SKM-1 (cell line): ENCODE measurements at regions not wholly inside any gene's neighbourhood (a gene's known extent, or its start where the extent isn't known, plus 50 kb on each side); places are given as distances from the start of the nearest gene placed in this dataset.

Experiments used
- DNase-seq: peaks from one replicate; lab custom pipeline; 2025; ENCODE audit not compliant: unreplicated experiment; lab: John Stamatoyannopoulos, UW

DNA sequence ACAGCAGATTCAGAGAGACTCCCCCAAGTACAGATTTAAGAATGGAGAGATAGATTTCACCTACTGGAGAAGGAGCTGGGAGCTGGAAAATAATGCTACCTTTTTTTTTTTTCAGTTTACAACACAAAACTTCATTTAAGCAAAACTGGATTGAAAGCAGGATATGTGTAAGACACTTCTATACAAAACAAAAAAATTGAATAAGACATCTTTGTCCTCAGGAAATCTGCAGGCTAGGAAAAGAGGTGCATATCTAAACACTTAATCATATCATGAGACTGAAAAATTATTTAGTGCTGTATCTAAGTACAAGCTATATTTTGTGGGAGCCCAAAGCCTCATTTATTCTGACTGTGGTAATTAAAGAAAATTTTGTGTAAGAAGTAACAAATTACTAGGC, 516.1 kb downstream of the ZIC1 start:
- no peak for DNase-seq

GRCh38 chr3:147930232-147930807, 521.2 kb downstream of the ZIC1 start:
- DNase-seq, result no peak

GRCh38 chr3:147934451-147935180, 525.5 kb downstream of the ZIC1 start:
- DNase-seq, result no peak

DNA sequence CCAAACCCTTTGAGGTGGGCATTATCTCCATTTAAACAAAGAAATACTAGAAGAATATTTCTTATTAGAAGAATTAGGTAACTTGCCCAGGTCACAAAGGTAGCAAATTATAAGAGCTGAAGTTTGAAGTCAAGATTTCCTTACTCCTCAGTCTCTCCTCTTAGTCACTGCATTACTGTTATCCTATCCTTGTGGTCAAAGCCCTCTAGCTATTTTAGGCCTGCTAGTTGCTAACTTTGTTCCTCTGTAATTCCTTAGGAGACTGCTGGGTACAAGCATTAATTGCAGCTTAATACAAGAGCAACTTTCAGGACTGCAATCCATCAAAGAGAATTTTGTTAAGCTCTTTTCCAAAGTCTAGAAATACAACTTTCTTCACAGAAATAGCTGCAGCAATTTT, 528.2 kb downstream of the ZIC1 start:
- no peak for DNase-seq

GRCh38 chr3:147937891-147938290, 528.7 kb downstream of the ZIC1 start:
- DNase-seq, result no peak

- no peak for DNase-seq
Observed at GRCh38 chr3:147939425-147939824, 530.3 kb downstream of the ZIC1 start.

- no peak for DNase-seq
Observed at GRCh38 chr3:147939839-147940238, 530.7 kb downstream of the ZIC1 start.

DNA sequence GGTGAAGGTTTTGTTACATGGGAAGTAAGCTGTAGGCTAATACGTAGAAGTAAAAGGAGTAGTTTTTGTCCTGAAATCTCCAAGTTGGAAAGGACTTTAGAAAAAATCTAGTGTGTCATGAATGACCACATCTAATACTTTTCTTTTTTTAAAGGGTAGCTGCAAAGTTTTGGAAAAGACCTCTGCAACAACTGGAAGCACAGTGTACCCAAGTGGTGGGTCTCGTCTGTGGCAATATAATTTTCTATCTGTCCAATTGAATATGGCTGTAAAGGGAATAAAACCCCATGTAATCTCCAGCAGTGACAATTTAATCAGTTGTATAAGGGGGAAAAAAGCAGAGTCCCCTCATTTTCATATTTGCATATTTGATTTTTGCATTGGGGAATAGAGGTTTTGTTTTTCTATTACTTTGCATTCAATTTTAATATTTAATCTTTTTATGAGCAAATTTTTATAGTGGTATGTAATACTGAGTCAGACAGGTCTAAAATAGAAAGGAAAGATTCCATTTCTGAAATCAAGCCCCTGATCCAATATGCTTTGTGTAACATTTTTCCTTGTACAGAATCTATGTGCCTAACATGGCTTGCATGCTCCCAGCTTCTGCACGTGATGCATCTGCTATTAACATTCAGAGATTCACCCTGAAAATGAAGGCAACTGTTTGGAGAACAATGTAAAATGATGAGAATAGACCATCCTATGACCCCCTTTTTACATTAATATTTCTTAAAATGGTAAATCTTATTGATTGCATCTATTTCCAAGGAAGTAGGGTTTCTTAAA, 531.4 kb downstream of the ZIC1 start:
- no peak for DNase-seq

DNA sequence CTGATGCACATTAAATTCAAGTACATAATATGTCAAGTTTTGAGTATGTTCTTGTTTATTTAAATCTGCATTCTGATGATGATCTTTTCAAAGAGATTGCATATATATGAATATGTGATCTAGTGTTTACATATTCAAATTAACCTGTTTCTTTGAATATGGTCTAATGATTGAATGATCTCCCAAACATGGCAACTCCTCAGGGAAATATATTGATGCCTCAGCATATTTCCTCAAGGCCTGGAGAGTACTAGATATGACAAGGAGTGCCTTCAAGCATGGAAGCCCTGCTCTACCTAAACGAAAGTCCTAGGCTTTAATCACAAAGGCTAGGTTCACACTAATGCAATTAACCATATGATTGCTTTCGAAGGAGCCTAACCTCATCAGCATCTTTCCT, 532.8 kb downstream of the ZIC1 start:
- DNase-seq, result no peak

GRCh38 chr3:147943265-147943945, 534.2 kb downstream of the ZIC1 start:
- no peak for DNase-seq

- no peak for DNase-seq
Observed at GRCh38 chr3:147945968-147946519, 536.9 kb downstream of the ZIC1 start.

DNA sequence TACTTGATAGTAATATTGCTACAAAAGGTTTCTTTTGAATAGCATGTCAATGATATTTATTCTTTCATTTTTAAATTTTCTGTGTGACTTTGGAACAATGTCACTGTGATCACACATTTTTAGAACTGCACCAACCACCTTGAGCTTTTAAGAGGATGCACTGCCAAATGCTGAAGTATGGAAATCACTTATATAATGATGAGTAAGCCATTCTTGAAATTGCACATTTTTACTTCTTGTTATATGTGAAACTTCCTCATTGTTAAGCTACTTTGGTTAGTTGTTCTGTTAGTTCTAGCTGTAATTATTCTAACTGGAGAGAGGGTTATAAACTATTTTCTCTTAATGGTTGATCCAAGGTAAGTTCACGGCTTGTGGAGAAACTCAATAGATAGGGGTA, 547.5 kb downstream of the ZIC1 start:
- peak; percentile 17 for DNase-seq

- no peak for DNase-seq
Observed at GRCh38 chr3:147958754-147959153, 549.6 kb downstream of the ZIC1 start.

DNA sequence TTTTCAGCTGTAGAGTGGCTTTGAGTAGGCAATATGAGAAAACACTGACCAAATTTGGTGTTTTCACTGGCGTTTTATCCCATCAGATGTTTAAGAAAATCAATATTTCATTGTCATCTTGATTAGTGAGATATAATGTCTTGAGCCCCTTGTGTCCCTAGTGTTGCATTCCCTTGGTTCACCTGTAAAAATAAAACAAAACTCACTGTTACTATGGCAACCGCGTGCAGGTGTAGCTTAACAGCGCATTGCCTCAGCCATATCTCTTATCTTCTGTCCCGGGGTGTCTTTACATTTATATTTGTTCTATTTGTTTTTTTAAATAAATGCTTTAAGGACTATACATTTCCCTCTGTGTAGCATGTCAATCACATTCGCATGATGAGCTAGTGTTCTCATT, 551.6 kb downstream of the ZIC1 start:
- no peak for DNase-seq

DNA sequence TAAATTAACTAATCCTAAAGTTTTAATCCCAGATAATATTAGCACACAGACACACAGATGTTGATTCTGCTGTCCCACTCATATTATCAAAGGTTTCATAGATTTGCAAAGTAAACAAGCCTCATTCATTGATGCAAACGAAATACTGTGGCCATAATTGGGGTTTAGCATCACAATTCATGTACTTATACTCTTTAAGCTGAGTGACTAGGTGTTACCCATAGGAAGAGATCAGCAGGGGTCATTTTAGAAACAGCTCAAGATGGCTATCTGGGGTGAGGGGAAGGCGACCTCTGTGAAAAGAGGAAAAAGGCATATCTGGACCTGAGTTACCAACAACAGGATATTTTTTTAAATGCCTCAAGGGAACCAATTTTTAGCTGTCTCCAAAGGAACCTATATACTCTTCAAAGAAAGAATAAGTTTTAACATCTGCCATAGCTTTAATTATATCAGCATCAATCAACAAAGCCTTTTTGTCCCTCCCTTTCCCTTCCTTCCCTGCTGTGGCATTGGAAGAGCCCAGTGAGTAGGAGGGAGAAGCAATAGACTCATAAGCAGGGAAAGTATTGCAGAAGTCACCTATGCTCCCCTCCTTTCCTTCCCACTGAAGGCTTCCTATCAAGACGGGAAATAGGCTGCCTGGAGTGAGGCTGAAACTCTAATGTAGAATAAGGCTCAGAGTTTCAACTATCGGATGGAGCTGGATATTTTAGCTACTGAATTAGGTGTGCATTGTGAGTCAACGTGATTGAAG, 553.4 kb downstream of the ZIC1 start:
- DNase-seq, result no peak

DNA sequence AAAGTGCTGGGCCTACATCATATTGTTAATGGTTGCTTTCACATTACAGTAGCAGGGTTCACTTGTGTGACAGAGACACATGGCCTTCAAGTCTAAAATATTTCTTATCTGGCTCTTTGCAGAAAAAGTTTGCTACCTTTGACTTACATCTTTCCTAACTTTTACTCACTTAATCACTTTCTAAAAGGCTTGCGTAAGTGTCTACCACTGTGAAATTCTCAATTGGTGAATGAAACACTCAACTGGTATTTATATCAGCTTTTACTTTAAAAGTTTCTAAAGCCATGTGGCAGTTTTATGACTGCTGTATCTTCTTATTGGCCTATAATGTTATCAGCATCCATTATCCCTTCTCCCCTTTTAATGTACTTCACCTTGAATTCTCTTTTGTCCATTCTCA, 554.5 kb downstream of the ZIC1 start:
- DNase-seq, result no peak

- DNase-seq, result no peak
Observed at GRCh38 chr3:147975165-147975564, 566.0 kb downstream of the ZIC1 start.

GRCh38 chr3:147977001-147977400, 567.8 kb downstream of the ZIC1 start:
- DNase-seq, result no peak

DNA sequence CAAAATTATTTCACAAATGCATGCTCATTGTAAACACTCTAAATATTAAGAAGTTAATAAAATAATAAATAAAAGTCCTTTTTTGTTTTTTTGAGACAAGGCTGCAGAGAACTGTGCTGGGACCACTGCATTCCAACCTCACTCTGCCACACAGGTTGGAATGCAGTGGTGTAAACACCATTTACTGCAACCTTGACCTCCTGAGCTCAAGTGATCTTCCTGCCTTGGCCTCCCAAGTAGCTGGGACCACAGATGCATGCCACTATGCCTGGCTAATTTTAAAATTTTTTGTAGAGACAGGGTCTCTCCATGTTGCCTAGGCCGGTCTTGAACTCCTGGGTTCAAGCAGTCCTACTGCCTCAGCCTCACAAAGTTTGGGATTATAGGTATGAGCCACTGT, 578.4 kb downstream of the ZIC1 start:
- no peak for DNase-seq

DNA sequence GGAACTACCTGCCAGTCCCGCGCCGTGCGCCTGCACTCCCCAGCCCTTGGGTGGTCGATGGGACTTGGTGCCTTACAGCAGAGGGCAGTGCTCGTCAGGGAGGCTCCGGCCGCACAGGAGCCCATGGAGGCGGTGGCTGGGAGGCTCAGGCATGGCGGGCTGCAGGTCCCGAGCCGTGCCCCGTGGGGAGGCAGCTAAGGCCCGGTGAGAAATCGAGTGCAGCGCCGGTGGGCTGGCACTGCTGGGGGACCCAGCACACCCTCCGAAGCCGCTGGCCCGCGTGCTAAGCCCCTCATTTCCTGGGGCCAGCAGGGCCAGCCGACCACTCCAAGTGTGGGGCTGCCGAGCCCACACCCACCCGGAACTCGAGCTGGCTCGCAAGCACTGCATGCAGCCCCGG, 580.2 kb downstream of the ZIC1 start:
- DNase-seq, result no peak
